ENCODE measurements at regions not wholly inside any gene's neighbourhood (a gene's known extent, or its start where the extent isn't known, plus 50 kb on each side); places are given as distances from the start of the nearest gene placed in this dataset.

DNA sequence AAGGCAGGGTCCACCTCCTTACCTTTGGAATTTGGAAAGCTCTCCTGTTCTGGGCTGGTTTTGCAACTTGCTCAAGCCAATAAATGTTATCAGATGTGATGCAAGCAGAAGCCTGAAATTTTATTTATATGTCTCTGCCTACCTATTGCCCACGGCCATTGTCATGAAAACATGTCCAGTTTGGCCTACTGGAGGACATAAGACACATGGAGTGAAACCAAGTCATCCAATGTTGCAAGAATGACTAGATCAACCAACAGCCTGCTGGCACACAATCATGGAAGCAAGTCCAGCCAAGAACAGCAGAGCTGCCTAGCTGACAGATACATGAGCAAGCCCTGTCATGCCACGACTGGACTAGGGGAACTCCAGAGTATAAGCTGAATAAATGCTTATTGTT lies 56.7 kb upstream of the IRAK1BP1 start:
- DNase-seq = no peak
